GM12878 (cell line): ENCODE measurements at regions not wholly inside any gene's neighbourhood (a gene's known extent, or its start where the extent isn't known, plus 50 kb on each side); places are given as distances from the start of the nearest gene placed in this dataset.

Experiments
- ATAC-seq: fragments of 200-7000 bp; cut with Tn5 transposase; 3 replicates; pipeline ENCODE4 v1.9.1; 2020; ENCODE audit warnings: mild to moderate bottlenecking, moderate library complexity
- BruUV-seq: library from RNA; stranded (reverse); fragments of 400-500 nt; replicated peaks from 2 replicates; lab custom pipeline; 2021; lab: Mats Ljungman, UMichigan
- CTCF ChIA-PET: fragments of 300-600 bp; sonication (Branson Sonifier 250); formaldehyde crosslinking; extraction: SDS; loops from one replicate; lab custom pipeline; 2021; ENCODE audit warnings: inconsistent platforms; lab: Yijun Ruan, JAX
- POLR2A ChIA-PET: fragments of 350-600 bp; formaldehyde crosslinking; extraction: SDS; loops from one replicate; lab custom pipeline; 2021; ENCODE audit warnings: inconsistent platforms; lab: Charles Lee
- RAD21 ChIA-PET: fragments of 300-600 bp; sonication (Branson Sonifier 250); formaldehyde crosslinking; loops from one replicate; lab custom pipeline; 2023; ENCODE audit warnings: antibody characterized with exemption; ENCODE audit not compliant: unreplicated experiment; lab: Charles Lee
- SMC1A ChIA-PET: fragments of 300-600 bp; sonication (Branson Sonifier 250); formaldehyde crosslinking; loops from one replicate; lab custom pipeline; 2023; ENCODE audit not compliant: unreplicated experiment, uncharacterized antibody; lab: Charles Lee
- DNase-seq: peaks from one replicate; pipeline ENCODE4 v3.0.0-alpha.2; 2011; ENCODE audit warnings: low read depth, low spot score
- FAIRE-seq: peaks from 3 replicates; lab custom pipeline; 2011; peaks lifted over from hg19 to GRCh38; lab: Jason Lieb, UNC
- H2AFZ ChIP-seq: 2 replicates; pipeline ENCODE4 v1.6.0; 2011; ENCODE audit warnings: low read depth, low read length, control low read depth; ENCODE audit not compliant: control insufficient read depth
- H3K27ac ChIP-seq: 2 replicates; pipeline ENCODE4 v1.5.1; 2011; ENCODE audit warnings: control low read depth; ENCODE audit not compliant: control insufficient read depth, insufficient read depth
- H3K27me3 ChIP-seq, 2 experiments: replicated peaks in 1 of 2; 2 replicates each; pipeline versions ENCODE4 v1.6.0 to v1.6.1; 2011; ENCODE audit warnings: low read length in 1 of 2; ENCODE audit not compliant: control insufficient read depth in 2 of 2, insufficient read depth in 2 of 2
- H3K36me3 ChIP-seq, 2 experiments: 2 replicates each; pipeline ENCODE4 v1.5.1; 2011; ENCODE audit warnings: low read length in 1 of 2; ENCODE audit not compliant: control insufficient read depth in 2 of 2, insufficient read depth in 2 of 2
- H3K4me1 ChIP-seq: 2 replicates; pipeline ENCODE4 v1.6.1; 2011; ENCODE audit warnings: mild to moderate bottlenecking, low read length, moderate library complexity, mixed read lengths; ENCODE audit not compliant: control insufficient read depth, insufficient read depth
- H3K4me2 ChIP-seq: 2 replicates; pipeline ENCODE4 v1.6.0; 2011; ENCODE audit warnings: control low read depth; ENCODE audit not compliant: control insufficient read depth, insufficient read depth
- H3K4me3 ChIP-seq: fragments of 200-600 bp; sonication (generic); 2 replicates; pipeline ENCODE4 v1.5.1; 2016
- H3K79me2 ChIP-seq: 2 replicates; pipeline ENCODE4 v1.6.0; 2011; ENCODE audit warnings: low read length; ENCODE audit not compliant: control insufficient read depth, insufficient read depth
- H3K9ac ChIP-seq: 2 replicates; pipeline ENCODE4 v1.8.0; 2011; ENCODE audit warnings: low read length, control low read depth, mixed read lengths; ENCODE audit not compliant: control insufficient read depth, insufficient read depth
- H3K9me3 ChIP-seq: replicated peaks from 3 replicates; pipeline ENCODE4 v1.5.1; 2011; ENCODE audit warnings: mild to moderate bottlenecking, low read length; ENCODE audit not compliant: control insufficient read depth, insufficient read depth
- H4K20me1 ChIP-seq: 2 replicates; pipeline ENCODE4 v1.6.0; 2011; ENCODE audit not compliant: control insufficient read depth, insufficient read depth
- BCL11A ChIP-seq: IDR thresholded peaks from 2 replicates; pipeline ENCODE4 v1.6.1; 2011; ENCODE audit warnings: low read depth, low read length
- BHLHE40 ChIP-seq, 2 experiments: fragments of 450-650 bp in 1 of 2; IDR thresholded peaks; 2 replicates each; pipeline ENCODE4 v1.6.1; 2011 to 2017; ENCODE audit warnings: low read depth in 2 of 2, borderline replicate concordance in 1 of 2, improper control_type of control experiment in 1 of 2, low read length in 1 of 2, mild to moderate bottlenecking in 1 of 2
- CREM ChIP-seq: IDR thresholded peaks from 2 replicates; pipeline ENCODE4 v1.6.1; 2014; ENCODE audit warnings: antibody characterized with exemption, low read depth
- GABPA ChIP-seq: IDR thresholded peaks from 2 replicates; pipeline ENCODE4 v1.6.1; 2014; ENCODE audit warnings: antibody characterized with exemption, low read depth, mild to moderate bottlenecking, inconsistent platforms
- MYC ChIP-seq: IDR thresholded peaks from 2 replicates; pipeline ENCODE4 v1.6.1; 2011; ENCODE audit warnings: mild to moderate bottlenecking, low read length, moderate library complexity, inconsistent platforms; ENCODE audit not compliant: insufficient read depth, insufficient replicate concordance, insufficient read length, severe bottlenecking
- ZNF622 ChIP-seq: fragments of 450-650 bp; IDR thresholded peaks from 2 replicates; pipeline ENCODE4 v1.6.1; 2017; ENCODE audit warnings: mild to moderate bottlenecking, inconsistent platforms
- WGBS: methylation state at CpG from one replicate; pipeline ENCODE4 v1.1.6; 2016; ENCODE audit warnings: low lambda C conversion rate; ENCODE audit not compliant: insufficient replicate concordance, insufficient coverage; ENCODE audit errors: missing lambda C conversion rate; 5-methylcytosine and 5-hydroxymethylcytosine counted together
- in situ Hi-C: fragments of 300-500 bp; cut with MboI; formaldehyde crosslinking; loops from 9 replicates; pipeline ENCODE4 v1.14.3; 2018; ENCODE audit warnings: mixed read lengths
- intact Hi-C: fragments of 100-400 bp; cut with micrococcal nuclease; formaldehyde crosslinking; loops from one replicate; pipeline ENCODE4 v1.14.2; 2022; ENCODE audit not compliant: unreplicated experiment
- TF ChIP-seq, protein P1 (sequence below): IDR thresholded peaks from 2 replicates; pipeline ENCODE4 v1.6.1; 2011; ENCODE audit warnings: low read depth, mild to moderate bottlenecking, low read length, moderate library complexity, borderline replicate concordance; ENCODE audit errors: extremely low read depth
- TF ChIP-seq, protein P2 (sequence below): IDR thresholded peaks from 2 replicates; pipeline ENCODE4 v1.6.1; 2012; ENCODE audit warnings: low read depth, low read length, improper control_type of control experiment
- TF ChIP-seq, protein P3 (sequence below): fragments of 450-650 bp; conservative IDR thresholded peaks from 2 replicates; pipeline ENCODE4 v1.6.1; 2017; ENCODE audit warnings: mild to moderate bottlenecking, moderate library complexity
- TF ChIP-seq, protein P4 (sequence below): fragments of 450-650 bp; IDR thresholded peaks from 2 replicates; pipeline ENCODE4 v1.6.1; 2018; ENCODE audit warnings: borderline replicate concordance, mild to moderate bottlenecking; ENCODE audit not compliant: partially characterized antibody

DNA sequence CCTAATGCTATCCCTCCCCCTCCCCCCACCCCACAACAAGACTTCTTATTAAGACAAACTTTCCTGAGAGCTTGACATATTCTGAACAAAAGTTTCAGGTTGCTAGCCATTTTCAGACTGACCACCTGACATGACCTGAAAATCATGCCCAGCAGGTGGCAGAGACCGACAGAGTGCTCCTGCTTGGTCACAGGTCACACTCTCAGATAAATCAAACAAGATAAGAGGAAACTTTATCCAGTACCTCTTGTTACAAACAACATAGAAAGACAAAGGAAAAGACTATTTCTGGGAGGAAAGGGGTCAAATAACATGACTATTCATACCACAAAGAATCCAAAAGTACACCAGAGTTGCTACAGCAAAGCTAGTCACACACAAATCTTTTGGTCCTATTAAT lies 107.4 kb downstream of the TMEM200C start:
- Histone ChIP-seq H3K9me3 (no peaks in the 10 kb centered on the region), H3K27ac (no peak overlapping the region), H3K27me3 (peaks cover 0 to 1% of the 10 kb centered on the region in 2 experiments; a peak in 1 of 4 replicates), H3K4me2 (no peak overlapping the region), H3K4me3 (no peak overlapping the region), H4K20me1 (no peaks in the 10 kb centered on the region), H3K9ac (no peak overlapping the region), H2AFZ (no peak overlapping the region), H3K36me3 (no peaks in the 10 kb centered on the region), H3K4me1 (no peaks in the 10 kb centered on the region), H3K79me2 (no peaks in the 10 kb centered on the region)
- POLR2A ChIA-PET, result no interaction called here
- DNase-seq (no peak), ATAC-seq (no peak), FAIRE-seq (no peak)
- in situ Hi-C loops (no loop called here), intact Hi-C loops (no loop called here)
- 4% methylated on average over 1 of the region's 1 CpG for WGBS
- BruUV-seq, result no TSS peak
- RAD21 ChIA-PET, result no interaction called here
- CTCF ChIA-PET, result no interaction called here
- TF ChIP-seq BHLHE40 (IDR thresholded peaks at IDR 0.05; ENCODE audit: borderline replicate concordance in 1 of 2, low read depth in 2 of 2, low read length in 1 of 2), result no peak
- no peak for TF ChIP-seq CREM
- SMC1A ChIA-PET, result no interaction called here

DNA sequence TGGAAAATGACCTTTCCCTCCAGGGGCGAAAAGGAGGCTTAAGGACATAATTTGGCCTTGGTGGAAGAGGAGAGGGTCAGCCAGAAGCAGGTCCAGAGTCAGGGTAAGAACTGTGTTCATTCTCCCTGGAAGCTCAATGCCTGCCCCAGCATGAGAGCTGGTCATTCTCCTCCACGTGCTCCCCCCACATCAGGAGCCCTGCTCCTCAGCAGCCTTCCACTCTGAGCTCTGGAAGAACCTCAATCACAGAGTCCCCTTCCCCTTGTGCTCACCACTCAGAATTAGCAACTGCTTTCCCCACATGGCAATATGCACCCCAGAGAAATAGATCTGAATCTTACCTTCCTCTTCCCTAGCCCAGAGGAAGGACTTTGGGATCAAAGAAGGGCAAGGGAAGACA lies 115.4 kb downstream of the TMEM200C start:
- no peak overlapping the region for H3K9ac ChIP-seq
- CTCF ChIA-PET, result no interaction called here
- no peak overlapping the region for H2AFZ ChIP-seq
- in situ Hi-C loops (no loop called here), intact Hi-C loops (no loop called here)
- H3K4me1 ChIP-seq, result no peaks in the 10 kb centered on the region
- FAIRE-seq (no peak), DNase-seq (no peak), ATAC-seq (no peak)
- WGBS, result 3% methylated on average over 2 of the region's 2 CpGs
- no peaks in the 10 kb centered on the region for H3K9me3 ChIP-seq
- RAD21 ChIA-PET, result no interaction called here
- no TSS peak for BruUV-seq
- POLR2A ChIA-PET, result no interaction called here
- no peaks in the 10 kb centered on the region for H3K36me3 ChIP-seq
- SMC1A ChIA-PET, result no interaction called here
- H4K20me1 ChIP-seq, result no peaks in the 10 kb centered on the region
- H3K4me2 ChIP-seq, result no peak overlapping the region
- H3K79me2 ChIP-seq, result no peaks in the 10 kb centered on the region
- H3K4me3 ChIP-seq, result no peak overlapping the region
- no peak overlapping the region for H3K27ac ChIP-seq
- H3K27me3 ChIP-seq, result no peaks in the 10 kb centered on the region
- TF ChIP-seq, protein P1, sequence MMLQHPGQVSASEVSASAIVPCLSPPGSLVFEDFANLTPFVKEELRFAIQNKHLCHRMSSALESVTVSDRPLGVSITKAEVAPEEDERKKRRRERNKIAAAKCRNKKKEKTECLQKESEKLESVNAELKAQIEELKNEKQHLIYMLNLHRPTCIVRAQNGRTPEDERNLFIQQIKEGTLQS, result no peak
- no peak for TF ChIP-seq ZNF622
- no peak for TF ChIP-seq GABPA
- TF ChIP-seq, protein P2, sequence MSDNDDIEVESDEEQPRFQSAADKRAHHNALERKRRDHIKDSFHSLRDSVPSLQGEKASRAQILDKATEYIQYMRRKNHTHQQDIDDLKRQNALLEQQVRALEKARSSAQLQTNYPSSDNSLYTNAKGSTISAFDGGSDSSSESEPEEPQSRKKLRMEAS, result no peak
- TF ChIP-seq, protein P3, sequence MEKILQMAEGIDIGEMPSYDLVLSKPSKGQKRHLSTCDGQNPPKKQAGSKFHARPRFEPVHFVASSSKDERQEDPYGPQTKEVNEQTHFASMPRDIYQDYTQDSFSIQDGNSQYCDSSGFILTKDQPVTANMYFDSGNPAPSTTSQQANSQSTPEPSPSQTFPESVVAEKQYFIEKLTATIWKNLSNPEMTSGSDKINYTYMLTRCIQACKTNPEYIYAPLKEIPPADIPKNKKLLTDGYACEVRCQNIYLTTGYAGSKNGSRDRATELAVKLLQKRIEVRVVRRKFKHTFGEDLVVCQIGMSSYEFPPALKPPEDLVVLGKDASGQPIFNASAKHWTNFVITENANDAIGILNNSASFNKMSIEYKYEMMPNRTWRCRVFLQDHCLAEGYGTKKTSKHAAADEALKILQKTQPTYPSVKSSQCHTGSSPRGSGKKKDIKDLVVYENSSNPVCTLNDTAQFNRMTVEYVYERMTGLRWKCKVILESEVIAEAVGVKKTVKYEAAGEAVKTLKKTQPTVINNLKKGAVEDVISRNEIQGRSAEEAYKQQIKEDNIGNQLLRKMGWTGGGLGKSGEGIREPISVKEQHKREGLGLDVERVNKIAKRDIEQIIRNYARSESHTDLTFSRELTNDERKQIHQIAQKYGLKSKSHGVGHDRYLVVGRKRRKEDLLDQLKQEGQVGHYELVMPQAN, result no peak
- no peak for TF ChIP-seq BCL11A
- TF ChIP-seq, protein P4, sequence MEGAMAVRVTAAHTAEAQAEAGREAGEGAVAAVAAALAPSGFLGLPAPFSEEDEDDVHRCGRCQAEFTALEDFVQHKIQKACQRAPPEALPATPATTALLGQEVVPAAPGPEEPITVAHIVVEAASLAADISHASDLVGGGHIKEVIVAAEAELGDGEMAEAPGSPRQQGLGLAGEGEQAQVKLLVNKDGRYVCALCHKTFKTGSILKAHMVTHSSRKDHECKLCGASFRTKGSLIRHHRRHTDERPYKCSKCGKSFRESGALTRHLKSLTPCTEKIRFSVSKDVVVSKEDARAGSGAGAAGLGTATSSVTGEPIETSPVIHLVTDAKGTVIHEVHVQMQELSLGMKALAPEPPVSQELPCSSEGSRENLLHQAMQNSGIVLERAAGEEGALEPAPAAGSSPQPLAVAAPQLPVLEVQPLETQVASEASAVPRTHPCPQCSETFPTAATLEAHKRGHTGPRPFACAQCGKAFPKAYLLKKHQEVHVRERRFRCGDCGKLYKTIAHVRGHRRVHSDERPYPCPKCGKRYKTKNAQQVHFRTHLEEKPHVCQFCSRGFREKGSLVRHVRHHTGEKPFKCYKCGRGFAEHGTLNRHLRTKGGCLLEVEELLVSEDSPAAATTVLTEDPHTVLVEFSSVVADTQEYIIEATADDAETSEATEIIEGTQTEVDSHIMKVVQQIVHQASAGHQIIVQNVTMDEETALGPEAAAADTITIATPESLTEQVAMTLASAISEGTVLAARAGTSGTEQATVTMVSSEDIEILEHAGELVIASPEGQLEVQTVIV, result no peak
- TF ChIP-seq MYC, result no peak
